ENCODE measurements at regions not wholly inside any gene's neighbourhood (a gene's known extent, or its start where the extent isn't known, plus 50 kb on each side); places are given as distances from the start of the nearest gene placed in this dataset.
A peak's percentile ranks its signal among the peaks of the same experiment; 100 is the strongest.

DNA sequence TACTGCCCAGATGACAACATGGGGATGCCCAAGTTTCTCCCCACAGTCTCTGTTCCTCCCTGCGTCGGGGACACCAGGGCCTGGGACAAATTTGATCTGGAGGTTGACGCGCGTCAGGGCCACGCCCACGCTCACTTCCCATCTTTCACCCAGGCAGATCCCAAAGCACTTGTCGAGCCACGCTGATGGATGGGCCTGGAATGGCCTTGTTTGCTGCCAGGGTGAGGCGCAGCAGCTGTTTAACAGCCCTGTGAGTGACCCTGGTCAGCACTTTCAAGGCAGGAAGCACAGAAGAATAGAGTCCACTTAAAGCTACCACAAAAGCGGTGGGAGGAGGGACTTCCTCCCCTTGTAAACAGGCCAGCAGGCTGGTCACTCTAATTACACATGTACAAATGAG is 324.7 kb upstream of the JARID2 start:
- TF ChIP-seq TAF1 (IDR thresholded peaks at IDR 0.05; ENCODE audit: borderline replicate concordance, insufficient read depth, low read length) = no peak
- TF ChIP-seq, protein P1, sequence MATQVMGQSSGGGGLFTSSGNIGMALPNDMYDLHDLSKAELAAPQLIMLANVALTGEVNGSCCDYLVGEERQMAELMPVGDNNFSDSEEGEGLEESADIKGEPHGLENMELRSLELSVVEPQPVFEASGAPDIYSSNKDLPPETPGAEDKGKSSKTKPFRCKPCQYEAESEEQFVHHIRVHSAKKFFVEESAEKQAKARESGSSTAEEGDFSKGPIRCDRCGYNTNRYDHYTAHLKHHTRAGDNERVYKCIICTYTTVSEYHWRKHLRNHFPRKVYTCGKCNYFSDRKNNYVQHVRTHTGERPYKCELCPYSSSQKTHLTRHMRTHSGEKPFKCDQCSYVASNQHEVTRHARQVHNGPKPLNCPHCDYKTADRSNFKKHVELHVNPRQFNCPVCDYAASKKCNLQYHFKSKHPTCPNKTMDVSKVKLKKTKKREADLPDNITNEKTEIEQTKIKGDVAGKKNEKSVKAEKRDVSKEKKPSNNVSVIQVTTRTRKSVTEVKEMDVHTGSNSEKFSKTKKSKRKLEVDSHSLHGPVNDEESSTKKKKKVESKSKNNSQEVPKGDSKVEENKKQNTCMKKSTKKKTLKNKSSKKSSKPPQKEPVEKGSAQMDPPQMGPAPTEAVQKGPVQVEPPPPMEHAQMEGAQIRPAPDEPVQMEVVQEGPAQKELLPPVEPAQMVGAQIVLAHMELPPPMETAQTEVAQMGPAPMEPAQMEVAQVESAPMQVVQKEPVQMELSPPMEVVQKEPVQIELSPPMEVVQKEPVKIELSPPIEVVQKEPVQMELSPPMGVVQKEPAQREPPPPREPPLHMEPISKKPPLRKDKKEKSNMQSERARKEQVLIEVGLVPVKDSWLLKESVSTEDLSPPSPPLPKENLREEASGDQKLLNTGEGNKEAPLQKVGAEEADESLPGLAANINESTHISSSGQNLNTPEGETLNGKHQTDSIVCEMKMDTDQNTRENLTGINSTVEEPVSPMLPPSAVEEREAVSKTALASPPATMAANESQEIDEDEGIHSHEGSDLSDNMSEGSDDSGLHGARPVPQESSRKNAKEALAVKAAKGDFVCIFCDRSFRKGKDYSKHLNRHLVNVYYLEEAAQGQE (IDR thresholded peaks at IDR 0.05; ENCODE audit: insufficient read depth in 1 of 2, low read depth in 2 of 2, low read length in 2 of 2) = peak in 1 of 2 experiments; percentile 53; a peak in 1 of 4 replicates

DNA sequence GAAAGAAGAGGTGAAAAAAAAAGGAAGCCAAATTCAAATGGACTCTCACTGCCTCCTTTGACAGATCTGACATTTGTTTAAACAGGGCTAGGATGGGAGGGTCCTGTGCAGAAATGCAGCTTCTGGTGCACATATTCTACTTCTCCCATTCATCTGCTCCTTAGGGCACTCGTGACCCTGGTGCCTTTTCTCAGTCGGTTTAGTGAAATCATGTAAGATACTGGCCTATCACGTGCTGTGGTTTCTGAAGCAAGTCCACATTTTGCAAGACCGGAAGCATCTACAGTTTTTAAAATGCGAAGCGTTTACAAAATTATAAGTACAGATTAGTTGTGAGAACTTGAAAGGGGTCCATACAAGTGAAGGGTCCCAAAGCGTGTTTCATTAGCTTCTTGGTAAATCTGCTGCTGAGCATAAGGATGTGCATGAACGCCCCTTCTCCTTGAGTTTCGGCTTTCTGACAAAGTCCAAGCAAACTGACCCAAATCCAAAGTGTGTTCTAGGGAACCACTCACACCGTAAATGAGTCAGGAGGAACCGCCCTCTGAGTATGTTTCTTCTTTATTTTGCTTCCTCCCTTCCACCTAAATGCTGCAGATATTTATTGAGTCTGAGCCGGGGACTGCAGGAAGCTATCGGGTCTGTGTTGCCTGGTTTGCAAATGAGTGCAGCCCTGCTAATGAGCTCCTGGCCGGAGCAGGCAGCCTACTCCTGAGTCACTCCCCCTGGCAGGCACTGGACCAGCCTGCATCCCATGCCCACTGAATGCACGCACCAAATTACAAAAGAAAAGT is 323.8 kb upstream of the JARID2 start:
- TF ChIP-seq TAF1 (IDR thresholded peaks at IDR 0.05; ENCODE audit: borderline replicate concordance, insufficient read depth, low read length) (no peak), POLR2AphosphoS5 (IDR thresholded peaks at IDR 0.05; ENCODE audit: low read depth, low read length) (no peak), SIN3A (IDR thresholded peaks at IDR 0.05; ENCODE audit: borderline replicate concordance, insufficient read depth, low read length) (no peak), FOXP2 (optimal IDR thresholded peaks at IDR 0.05; ENCODE audit: borderline replicate concordance, extremely low read depth, extremely low read length, insufficient read depth) (no peak)
- TF ChIP-seq, protein P1 (IDR thresholded peaks at IDR 0.05; ENCODE audit: insufficient read depth in 1 of 2, low read depth in 2 of 2, low read length in 2 of 2) = no peak

DNA sequence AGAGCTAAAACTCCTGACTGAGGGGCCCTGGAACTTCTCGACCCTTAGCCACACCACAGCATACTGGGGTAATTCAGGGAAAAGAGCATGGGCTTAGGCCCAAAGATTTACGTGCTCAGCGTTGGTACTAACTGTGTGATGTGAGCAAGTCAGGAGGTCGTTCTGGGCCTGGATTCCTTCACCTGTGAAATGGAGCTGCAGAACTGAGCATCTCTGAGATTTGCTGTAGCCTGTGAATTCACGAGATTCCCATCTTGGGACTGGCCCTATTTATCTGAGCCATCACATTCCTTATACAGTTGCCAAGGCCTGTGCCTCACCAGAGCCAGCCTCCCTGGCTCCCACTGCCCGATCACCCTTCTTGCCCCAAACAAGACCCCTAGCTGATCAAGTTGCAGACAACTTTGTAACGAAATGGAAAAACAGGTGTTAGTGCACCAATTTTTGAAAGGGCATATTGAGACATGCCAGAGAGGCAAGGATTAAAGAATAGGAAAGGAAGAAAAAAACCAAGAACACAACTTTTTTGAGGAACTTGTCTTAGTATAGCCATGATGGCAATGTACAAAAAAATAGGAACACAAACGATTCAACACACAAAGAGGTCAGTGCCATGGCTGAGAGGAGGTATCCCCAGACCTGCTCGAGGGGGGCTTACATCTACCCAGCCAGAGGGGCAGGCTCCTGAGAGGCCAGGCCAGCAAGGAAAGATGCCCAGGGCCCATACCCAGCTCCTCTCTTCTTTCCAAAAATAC is 323.0 kb upstream of the JARID2 start:
- TF ChIP-seq SIN3A (IDR thresholded peaks at IDR 0.05; ENCODE audit: borderline replicate concordance, insufficient read depth, low read length) = no peak
- TF ChIP-seq, protein P1 (IDR thresholded peaks at IDR 0.05; ENCODE audit: insufficient read depth in 1 of 2, low read depth in 2 of 2, low read length in 2 of 2) = no peak
- TF ChIP-seq FOXP2 (optimal IDR thresholded peaks at IDR 0.05; ENCODE audit: borderline replicate concordance, extremely low read depth, extremely low read length, insufficient read depth) = no peak
- TF ChIP-seq TAF1 (IDR thresholded peaks at IDR 0.05; ENCODE audit: borderline replicate concordance, insufficient read depth, low read length) = no peak
- no peak for TF ChIP-seq POLR2AphosphoS5 (IDR thresholded peaks at IDR 0.05; ENCODE audit: low read depth, low read length)

DNA sequence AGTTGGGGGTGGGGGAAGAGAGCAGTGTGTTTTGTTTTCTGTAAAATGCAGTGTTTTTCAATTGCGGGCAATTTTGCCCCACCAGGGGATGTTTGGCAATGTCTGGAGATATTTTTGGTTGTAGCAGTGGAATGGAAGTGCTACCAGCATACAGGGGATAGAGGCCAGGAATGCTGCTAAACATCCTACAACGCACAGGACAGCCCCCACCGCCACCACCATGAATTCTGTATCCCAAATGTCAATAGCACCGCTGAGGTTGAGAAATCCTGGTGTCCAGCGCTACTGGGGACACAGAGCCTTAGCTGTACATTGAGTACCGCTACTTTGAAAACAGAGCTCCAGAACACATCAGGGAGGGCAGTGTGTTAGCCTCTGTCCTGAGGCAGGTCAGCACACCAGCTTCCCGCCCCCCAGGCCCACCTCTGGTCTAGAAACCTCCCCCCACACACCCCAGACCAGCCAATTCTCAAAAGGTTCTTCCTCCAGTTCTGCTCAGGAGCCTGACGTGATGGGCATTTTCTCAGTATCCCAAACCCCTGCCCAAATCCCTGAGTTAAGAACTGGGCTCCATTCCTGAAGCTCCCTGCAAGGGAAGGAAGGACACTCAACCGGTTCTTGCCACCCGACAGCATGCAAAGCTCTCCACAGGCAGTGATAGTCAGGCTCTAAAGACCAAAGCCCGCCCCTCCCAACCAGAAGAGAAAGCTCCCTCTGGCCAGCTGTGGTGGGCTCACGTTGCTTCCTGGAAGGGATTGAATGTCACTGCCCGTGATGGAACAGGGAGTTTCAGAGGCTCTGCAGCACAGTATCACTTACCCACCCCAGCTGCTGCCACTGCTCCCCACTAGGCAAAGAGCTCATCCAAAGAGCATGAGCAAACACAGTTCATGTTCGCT is 321.5 kb upstream of the JARID2 start:
- TF ChIP-seq TAF1 (IDR thresholded peaks at IDR 0.05; ENCODE audit: borderline replicate concordance, insufficient read depth, low read length) (no peak), SIN3A (IDR thresholded peaks at IDR 0.05; ENCODE audit: borderline replicate concordance, insufficient read depth, low read length) (no peak), FOXP2 (optimal IDR thresholded peaks at IDR 0.05; ENCODE audit: borderline replicate concordance, extremely low read depth, extremely low read length, insufficient read depth) (no peak), POLR2AphosphoS5 (IDR thresholded peaks at IDR 0.05; ENCODE audit: low read depth, low read length) (no peak)
- TF ChIP-seq, protein P1 (IDR thresholded peaks at IDR 0.05; ENCODE audit: insufficient read depth in 1 of 2, low read depth in 2 of 2, low read length in 2 of 2) = no peak
